HUDEP-2 (cell line): ENCODE measurements at regions not wholly inside any gene's neighbourhood (a gene's known extent, or its start where the extent isn't known, plus 50 kb on each side); places are given as distances from the start of the nearest gene placed in this dataset.

ENCODE experiments used
- DNase-seq, 76 experiments: peaks; one replicate each; lab custom pipeline; 2025; ENCODE audit not compliant: unreplicated experiment in 76 of 76; lab: John Stamatoyannopoulos, UW

DNA sequence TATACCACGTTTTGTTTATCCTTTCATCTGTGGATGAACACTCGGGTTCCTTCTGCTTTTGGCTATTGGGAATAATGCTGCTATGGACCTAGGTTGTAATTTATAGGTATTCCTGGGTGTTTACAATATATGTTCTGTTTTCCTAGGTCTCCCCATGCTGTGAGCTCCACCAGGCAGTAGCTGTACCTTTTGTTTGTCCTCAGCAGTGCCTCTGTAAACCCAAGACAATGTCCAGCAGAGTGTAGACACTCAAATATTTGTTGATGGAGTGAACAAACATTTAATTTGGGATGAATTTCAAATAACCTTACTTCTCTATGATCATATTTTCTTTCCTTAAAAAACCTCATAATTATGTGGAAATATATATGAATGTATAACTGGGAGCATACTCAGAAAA, 259.5 kb upstream of the BOD1L1 start:
- no peak for DNase-seq

DNA sequence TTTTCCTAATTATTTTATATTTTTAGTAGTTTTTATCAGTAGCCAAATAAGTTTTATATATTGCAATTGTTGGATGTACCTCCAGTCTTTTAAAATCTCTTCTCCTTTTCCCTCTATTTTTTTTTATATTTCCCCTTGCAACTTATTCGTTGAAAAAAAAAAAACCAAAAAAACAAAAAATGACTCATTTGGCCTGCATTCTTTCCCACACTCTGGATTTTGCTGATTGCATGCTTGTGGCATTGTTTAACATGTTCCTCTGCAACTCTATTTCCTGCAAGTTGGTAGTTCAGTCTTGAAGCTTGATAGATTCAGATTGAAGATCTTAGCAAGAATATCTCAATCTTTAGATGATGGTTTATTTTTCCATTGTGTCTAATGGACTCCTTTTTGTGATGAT, 260.6 kb upstream of the BOD1L1 start:
- DNase-seq: no peak

DNA sequence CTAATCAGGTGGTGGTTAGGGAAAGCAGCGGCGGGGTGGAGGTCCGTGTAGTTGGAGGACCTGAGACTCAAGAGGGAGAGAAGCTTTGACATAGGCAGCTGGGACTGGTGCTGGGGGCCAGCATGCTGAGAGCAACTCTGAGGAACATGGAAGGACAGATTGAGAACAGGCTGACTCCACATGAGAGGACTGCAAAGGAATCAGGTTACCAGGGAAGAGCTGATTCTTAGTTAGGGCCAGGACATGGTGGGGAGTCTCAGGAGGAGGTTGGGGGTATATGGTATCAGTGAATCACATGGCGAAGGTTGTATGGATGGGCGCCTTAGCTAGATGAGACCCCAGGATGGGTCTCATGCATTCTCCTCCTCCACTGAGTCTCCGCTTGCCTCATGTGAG, 264.0 kb upstream of the BOD1L1 start:
- DNase-seq: no peak

DNA sequence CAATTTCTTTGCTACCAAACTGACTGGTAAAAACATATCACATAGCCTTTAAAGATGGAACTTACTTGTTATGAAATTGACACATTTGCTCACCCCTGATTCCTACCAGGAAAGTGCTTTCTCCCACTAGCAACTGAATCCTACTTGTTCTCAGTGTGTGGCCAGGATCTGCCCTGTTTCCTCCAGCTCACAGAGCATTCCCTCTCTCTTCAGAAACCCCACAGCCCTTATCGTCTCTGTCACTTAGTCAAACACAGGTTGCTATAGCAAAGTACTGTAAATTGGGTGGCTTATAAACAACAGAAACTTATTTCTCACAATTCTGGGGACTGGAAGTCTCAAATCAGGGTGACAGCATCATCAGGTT, 265.2 kb upstream of the BOD1L1 start:
- no peak for DNase-seq

- no peak for DNase-seq
Measured at GRCh38 chr4:13893211-13893610, 265.7 kb upstream of the BOD1L1 start.

DNA sequence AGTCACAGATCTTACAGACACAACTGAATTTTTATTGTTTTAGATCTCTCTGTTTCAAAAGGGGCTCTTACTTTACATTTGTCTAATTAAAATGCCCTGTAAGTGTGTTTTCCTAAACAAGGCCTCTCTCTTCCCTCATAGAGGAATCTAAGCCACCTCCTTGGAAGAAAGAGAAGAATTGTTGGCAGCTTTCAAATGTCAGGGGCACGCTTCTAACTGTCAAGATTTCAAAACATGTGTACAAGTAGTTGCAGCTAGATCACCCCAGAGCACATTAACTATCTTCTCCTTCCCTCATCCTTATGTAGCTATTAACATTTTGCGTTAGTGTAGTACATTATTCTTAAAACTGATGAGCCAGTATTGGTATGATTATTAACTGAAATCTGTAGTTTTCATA, 266.5 kb upstream of the BOD1L1 start:
- DNase-seq: no peak

DNA sequence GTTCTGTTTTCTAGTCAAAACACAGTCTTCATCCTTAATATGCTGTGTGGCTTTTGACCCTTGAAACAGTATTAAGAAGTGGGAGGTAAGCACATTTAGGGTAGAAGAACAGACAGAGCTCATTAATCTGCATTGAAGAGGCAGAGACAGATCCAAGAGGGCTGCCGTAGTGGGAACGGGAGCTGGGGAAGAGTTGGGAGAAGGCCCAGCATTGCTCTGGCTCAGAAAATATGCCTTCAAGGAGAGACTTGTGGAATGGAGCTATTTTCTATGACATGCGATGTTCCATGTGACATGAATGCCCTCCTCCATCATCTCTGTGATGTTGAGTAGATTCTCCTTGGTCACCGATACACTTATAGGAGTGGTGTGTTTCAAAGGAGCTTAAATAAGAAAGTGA, 273.3 kb upstream of the BOD1L1 start:
- no peak for DNase-seq

DNA sequence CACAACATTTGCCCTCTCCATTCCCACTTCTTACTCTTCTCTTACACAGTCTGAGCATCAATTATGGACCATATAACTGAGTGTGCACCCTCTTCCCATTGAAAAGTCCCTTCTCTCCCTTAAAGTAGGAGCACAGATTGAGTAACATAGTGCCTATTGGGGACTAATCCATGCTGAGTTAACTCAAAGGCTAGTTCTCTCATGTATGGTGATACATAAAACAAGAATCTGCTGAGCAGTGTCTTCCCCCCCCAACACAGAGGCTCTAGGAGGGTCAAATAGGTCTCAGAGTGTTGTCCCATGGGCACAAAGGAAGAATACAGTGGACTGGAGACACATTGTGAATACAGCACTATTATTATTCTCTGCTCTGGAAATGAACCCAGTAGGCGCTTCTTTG, 274.6 kb upstream of the BOD1L1 start:
- no peak for DNase-seq

- no peak for DNase-seq
Measured at GRCh38 chr4:13903061-13903460, 275.5 kb upstream of the BOD1L1 start.

DNA sequence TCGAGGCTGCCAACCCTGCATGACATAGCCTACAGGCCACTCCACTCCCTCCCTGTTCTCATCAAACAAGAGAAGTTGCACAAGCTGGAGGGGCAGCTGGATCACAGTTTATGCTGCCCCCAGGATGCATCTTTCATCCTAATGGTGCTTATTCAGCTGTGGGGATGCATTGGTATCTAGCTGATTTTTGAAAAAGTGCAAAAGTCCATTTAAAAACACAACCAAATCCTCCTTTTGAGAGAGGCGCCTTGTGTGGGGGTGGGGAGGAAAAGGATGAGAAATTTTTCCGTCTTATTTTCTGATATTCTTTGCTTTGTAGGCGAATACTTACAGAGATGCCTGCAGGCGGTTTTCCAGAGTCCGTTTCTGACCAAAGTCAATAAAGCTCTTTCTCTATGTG, 276.4 kb upstream of the BOD1L1 start:
- no peak for DNase-seq

GRCh38 chr4:13905543-13905942, 278.0 kb upstream of the BOD1L1 start:
- DNase-seq: no peak

- DNase-seq: no peak
Measured at GRCh38 chr4:13906727-13907126, 279.2 kb upstream of the BOD1L1 start.

GRCh38 chr4:13907255-13907751, 279.8 kb upstream of the BOD1L1 start:
- DNase-seq: no peak

DNA sequence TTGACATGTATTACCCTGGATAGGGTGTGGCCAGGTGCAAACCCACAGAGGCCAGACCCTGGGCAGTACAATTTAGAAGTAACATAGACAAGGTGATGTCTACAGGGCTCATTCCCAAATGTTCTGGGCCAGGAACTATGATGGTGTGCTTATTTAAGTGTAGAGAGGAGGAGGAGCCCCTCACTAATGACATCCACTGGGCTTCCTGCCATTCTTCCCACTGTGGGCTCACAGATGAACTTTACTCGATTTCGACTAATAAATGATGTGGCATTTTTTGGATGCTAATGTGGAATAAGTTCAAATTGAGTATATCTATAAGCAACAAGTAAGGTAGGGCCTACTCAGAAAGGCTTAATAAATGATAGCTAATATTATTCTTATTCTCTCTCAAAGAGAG, 280.9 kb upstream of the BOD1L1 start:
- no peak for DNase-seq

- no peak for DNase-seq
Measured at GRCh38 chr4:13910556-13910955, 283.0 kb upstream of the BOD1L1 start.

GRCh38 chr4:13911256-13911655, 283.7 kb upstream of the BOD1L1 start:
- no peak for DNase-seq

DNA sequence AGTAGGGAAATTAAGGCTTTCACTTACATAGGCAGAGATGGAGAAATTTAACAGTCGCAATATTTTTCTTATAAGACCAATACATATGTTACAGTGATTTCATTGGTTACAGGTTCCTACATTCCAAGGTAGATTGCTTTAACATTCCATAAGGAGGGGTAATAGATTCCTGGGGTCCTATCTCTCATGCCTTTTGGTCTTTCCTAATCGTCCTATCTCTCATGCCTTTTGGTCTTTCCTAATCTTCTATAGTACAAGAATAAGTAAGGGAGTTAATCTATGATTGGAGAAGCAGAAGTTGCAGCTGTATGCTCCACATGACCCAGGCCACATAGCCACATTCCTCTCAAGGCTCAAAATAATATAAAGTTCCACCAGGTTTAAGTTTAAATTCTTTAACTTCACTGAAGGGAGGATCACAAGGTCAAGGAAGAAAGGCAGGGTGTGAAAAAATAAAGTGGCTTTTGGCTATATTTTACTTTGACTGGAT, 285.0 kb upstream of the BOD1L1 start:
- DNase-seq: no peak

GRCh38 chr4:13912966-13913365, 285.4 kb upstream of the BOD1L1 start:
- DNase-seq: no peak

GRCh38 chr4:13917015-13917414, 289.5 kb upstream of the BOD1L1 start:
- no peak for DNase-seq

DNA sequence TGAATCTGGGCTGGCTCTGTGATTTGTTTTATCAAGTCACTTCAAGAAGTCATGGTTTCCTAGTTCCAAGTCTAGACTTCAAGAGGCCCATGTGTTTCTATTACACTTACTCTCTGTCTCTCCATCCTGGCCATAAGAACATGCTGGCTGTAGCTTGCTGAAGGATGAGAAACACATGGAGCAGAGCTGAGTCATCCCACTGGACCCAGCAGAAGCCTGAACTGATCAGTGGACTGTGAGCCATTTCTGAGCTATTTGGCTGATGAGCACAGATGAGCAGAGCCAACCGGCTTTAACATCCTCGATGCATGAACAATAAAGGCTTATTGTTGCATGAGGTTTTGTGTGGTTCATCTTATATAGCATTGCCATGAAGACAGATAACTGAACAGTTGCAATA, 290.6 kb upstream of the BOD1L1 start:
- DNase-seq: no peak

GRCh38 chr4:13918991-13919441, 291.5 kb upstream of the BOD1L1 start:
- DNase-seq: no peak

DNA sequence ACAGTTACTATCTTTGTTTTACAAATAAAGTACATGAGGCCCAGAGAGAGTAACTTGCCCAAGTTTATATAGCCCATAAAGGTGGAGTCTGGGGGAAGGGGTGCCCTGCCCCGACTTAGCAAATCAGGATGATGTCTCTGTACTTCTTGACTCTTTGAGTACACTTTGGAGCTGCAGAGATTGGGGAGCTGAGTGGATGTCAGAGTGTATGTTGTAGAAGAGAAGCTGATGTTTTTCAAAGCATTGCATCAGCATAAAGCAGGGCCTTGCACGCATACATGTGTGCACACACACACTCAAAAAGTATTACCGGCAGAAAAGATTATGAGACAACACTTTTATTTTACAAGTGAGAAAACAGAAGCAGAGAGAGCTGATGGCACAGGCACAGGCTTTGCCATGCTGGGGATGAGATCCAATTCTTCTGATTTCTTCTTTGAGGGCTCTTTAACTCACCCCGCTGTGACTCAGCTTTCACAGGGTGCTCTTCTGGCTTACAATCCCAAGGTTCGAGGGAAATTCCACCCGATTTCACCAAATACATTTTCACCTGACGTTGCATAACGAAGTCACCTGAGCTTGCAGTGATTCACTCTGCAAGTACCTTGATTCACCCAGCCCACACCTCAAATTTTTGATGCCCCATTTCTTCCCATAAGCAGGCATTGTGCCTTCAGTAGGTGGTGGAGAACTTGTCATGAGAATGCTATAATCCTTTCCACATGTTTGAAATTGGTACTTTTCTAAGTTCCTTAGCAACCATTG, 292.8 kb upstream of the BOD1L1 start:
- no peak for DNase-seq

GRCh38 chr4:13920901-13921300, 293.4 kb upstream of the BOD1L1 start:
- no peak for DNase-seq
